Nephron progenitor cell (in vitro differentiated cells): ENCODE measurements at regions not wholly inside any gene's neighbourhood (a gene's known extent, or its start where the extent isn't known, plus 50 kb on each side); places are given as distances from the start of the nearest gene placed in this dataset.

ENCODE experiments used
- DNase-seq: peaks from one replicate; pipeline ENCODE4 v3.0.0; 2021
- H3K27ac Mint-ChIP-seq: 2 replicates; pipeline ENCODE4 v1.8.0; 2021; ENCODE audit warnings: mild to moderate bottlenecking, moderate library complexity, mixed read lengths
- H3K27me3 Mint-ChIP-seq: 2 replicates; pipeline ENCODE4 v1.8.0; 2021; ENCODE audit warnings: mild to moderate bottlenecking, low read depth, mixed read lengths; ENCODE audit not compliant: poor library complexity
- H3K36me3 Mint-ChIP-seq: 2 replicates; pipeline ENCODE4 v1.8.0; 2021; ENCODE audit warnings: low read depth, mixed read lengths
- H3K4me1 Mint-ChIP-seq: 2 replicates; pipeline ENCODE4 v1.8.0; 2021; ENCODE audit warnings: mixed read lengths
- H3K4me3 Mint-ChIP-seq: 2 replicates; pipeline ENCODE4 v1.8.0; 2021; ENCODE audit warnings: mild to moderate bottlenecking, moderate library complexity, mixed read lengths
- H3K9me3 Mint-ChIP-seq: 2 replicates; pipeline ENCODE4 v1.8.0; 2021; ENCODE audit warnings: mild to moderate bottlenecking, moderate library complexity, mixed read lengths
- CTCF ChIP-seq: fragments of 200-600 bp; sonication (generic); IDR thresholded peaks from 2 replicates; pipeline ENCODE4 v1.5.0; 2021; ENCODE audit warnings: antibody characterized with exemption

- Mint-ChIP-seq H3K27me3 (peaks cover 21% of the 10 kb centered on the region), H3K27ac (no peak overlapping the region), H3K36me3 (no peaks in the 10 kb centered on the region), H3K4me3 (no peak overlapping the region), H3K4me1 (no peaks in the 10 kb centered on the region), H3K9me3 (no peaks in the 10 kb centered on the region)
- TF ChIP-seq CTCF: no peak
- no peak for DNase-seq
Observed at GRCh38 chr7:142351145-142351544, 93.3 kb upstream of the PRSS58 start.

- no peak for DNase-seq
- Mint-ChIP-seq H3K4me3 (no peak overlapping the region), H3K27ac (no peak overlapping the region), H3K4me1 (no peaks in the 10 kb centered on the region), H3K9me3 (no peaks in the 10 kb centered on the region), H3K27me3 (peaks cover 15% of the 10 kb centered on the region), H3K36me3 (no peaks in the 10 kb centered on the region)
- TF ChIP-seq CTCF: no peak
Observed at GRCh38 chr7:142349670-142350405, 92.0 kb upstream of the PRSS58 start.

GRCh38 chr7:142348921-142349405 is 91.1 kb upstream of the PRSS58 start:
- H3K27ac Mint-ChIP-seq: no peak overlapping the region

GRCh38 chr7:142348100-142348499 is 90.2 kb upstream of the PRSS58 start:
- H3K27ac Mint-ChIP-seq: no peak overlapping the region
- TF ChIP-seq CTCF: no peak
- peaks cover 7% of the 10 kb centered on the region for H3K27me3 Mint-ChIP-seq
- H3K4me1 Mint-ChIP-seq: no peaks in the 10 kb centered on the region
- no peaks in the 10 kb centered on the region for H3K9me3 Mint-ChIP-seq
- no peaks in the 10 kb centered on the region for H3K36me3 Mint-ChIP-seq
- DNase-seq: no peak
- H3K4me3 Mint-ChIP-seq: no peak overlapping the region

More at GRCh38 chr7:142348921-142349405, 91.1 kb upstream of the PRSS58 start:
- H3K4me1 Mint-ChIP-seq: no peaks in the 10 kb centered on the region
- no peaks in the 10 kb centered on the region for H3K9me3 Mint-ChIP-seq
- no peaks in the 10 kb centered on the region for H3K36me3 Mint-ChIP-seq
- H3K4me3 Mint-ChIP-seq: no peak overlapping the region
- no peak for TF ChIP-seq CTCF
- H3K27me3 Mint-ChIP-seq: peaks cover 13% of the 10 kb centered on the region
- no peak for DNase-seq

- no peak overlapping the region for H3K4me3 Mint-ChIP-seq
- no peak for TF ChIP-seq CTCF
- no peak overlapping the region for H3K27ac Mint-ChIP-seq
- no peaks in the 10 kb centered on the region for H3K4me1 Mint-ChIP-seq
- H3K36me3 Mint-ChIP-seq: no peaks in the 10 kb centered on the region
- DNase-seq: no peak
- peaks cover 6% of the 10 kb centered on the region for H3K27me3 Mint-ChIP-seq
- H3K9me3 Mint-ChIP-seq: no peaks in the 10 kb centered on the region
Observed at GRCh38 chr7:142347091-142347490, 89.2 kb upstream of the PRSS58 start.

- TF ChIP-seq CTCF: no peak
- H3K4me3 Mint-ChIP-seq: no peak overlapping the region
- H3K4me1 Mint-ChIP-seq: no peaks in the 10 kb centered on the region
- H3K36me3 Mint-ChIP-seq: no peaks in the 10 kb centered on the region
- H3K27me3 Mint-ChIP-seq: peaks cover under 1% of the 10 kb centered on the region
- DNase-seq: no peak
- H3K27ac Mint-ChIP-seq: no peak overlapping the region
- no peaks in the 10 kb centered on the region for H3K9me3 Mint-ChIP-seq
Observed at GRCh38 chr7:142345811-142346210, 88.0 kb upstream of the PRSS58 start.
